ENCODE measurements at regions not wholly inside any gene's neighbourhood (a gene's known extent, or its start where the extent isn't known, plus 50 kb on each side); places are given as distances from the start of the nearest gene placed in this dataset.
"Not testable (repeated sequence)": the region's sequence is repeated elsewhere in the genome, so short reads cannot be mapped to it uniquely, and the experiment has no call there.

DNA sequence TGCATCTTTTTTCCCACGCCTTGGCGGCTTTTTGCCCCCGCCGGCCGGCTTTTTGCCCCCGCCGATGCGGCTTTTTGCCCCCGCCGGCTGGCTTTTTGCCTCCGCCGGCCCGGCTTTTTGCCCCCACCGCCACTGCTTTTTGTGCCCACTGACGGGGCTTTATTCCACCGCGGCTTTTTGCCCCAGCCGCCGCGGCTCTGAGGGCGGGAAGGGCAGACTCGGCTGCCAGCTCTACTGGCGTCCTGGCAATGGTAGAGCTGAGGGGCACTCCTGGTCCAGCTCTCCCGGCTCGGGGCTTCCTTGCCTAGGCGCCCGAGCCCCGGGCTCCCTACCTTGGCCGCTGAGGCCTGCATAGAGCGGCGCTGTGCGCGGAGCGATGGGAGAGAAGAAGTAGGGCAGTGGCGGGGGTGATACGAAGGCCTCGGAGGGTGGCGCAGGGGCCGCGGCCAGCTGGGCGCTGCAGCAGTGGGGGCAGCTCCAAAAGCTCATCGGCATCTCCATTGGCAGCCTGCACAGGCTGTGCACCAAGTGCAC lies 591.4 kb downstream of the TP53TG3F start:
- ChIA-PET POLR2A (no interaction called here), CTCF (no interaction called here)
- peaks cover 0 to 3% (median 0%) of the 10 kb centered on the region in 5 experiments for H3K27me3 ChIP-seq (replicated peaks in 2 of 5; ENCODE audit: control insufficient read depth in 4 of 5, insufficient read depth in 5 of 5, low read length in 4 of 5)
- no peaks in the 10 kb centered on the region for H3K4me1 ChIP-seq (ENCODE audit: control extremely low read depth in 1 of 4, control insufficient read depth in 4 of 4, insufficient read depth in 4 of 4, low read length in 3 of 4)
- H3K4me3 ChIP-seq (ENCODE audit: control insufficient read depth in 1 of 7, extremely low read depth in 1 of 7, insufficient read depth in 4 of 7, low read depth in 2 of 7, low read length in 6 of 7): no peak overlapping the region
- no peaks in the 10 kb centered on the region for H3K36me3 ChIP-seq (ENCODE audit: control insufficient read depth in 4 of 4, insufficient read depth in 4 of 4, low read length in 3 of 4)
- peaks cover 0 to 11% (median 7%) of the 10 kb centered on the region in 5 experiments for H3K9me3 ChIP-seq (ENCODE audit: control extremely low read depth in 1 of 5, control insufficient read depth in 4 of 5, insufficient read depth in 2 of 5, low read depth in 1 of 5, low read length in 4 of 5)
- no peak for DNase-seq
- 65% methylated on average over 30 of the region's 42 CpGs for WGBS (ENCODE audit: insufficient coverage)
- no peak overlapping the region for H3K27ac ChIP-seq (ENCODE audit: insufficient read depth in 1 of 2, low read depth in 1 of 2, low read length in 2 of 2, poor library complexity in 1 of 2, severe bottlenecking in 2 of 2)

DNA sequence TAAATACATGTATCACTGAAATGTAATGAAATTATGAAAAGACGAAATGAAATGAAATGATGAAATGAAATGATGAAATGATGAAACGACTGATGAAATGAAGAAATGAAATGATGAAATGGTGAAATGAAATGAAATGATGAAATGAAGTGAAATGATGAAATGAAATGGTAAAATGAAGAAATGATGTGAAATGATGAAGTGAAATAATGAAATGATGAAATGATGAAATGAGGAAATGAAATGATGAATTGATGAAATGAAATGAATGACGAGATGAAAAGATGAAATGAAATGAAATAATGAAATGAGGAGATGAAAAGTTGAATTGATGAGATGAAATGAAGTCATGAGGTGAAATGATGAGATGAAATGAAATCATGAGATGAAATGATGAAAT lies 594.7 kb downstream of the TP53TG3F start:
- DNase-seq: no peak
- POLR2A ChIA-PET: no interaction called here
- CTCF ChIA-PET: no interaction called here
- Histone ChIP-seq H3K36me3 (ENCODE audit: control insufficient read depth in 4 of 4, insufficient read depth in 4 of 4, low read length in 3 of 4) (no peaks in the 10 kb centered on the region), H3K27ac (ENCODE audit: insufficient read depth in 1 of 2, low read depth in 1 of 2, low read length in 2 of 2, poor library complexity in 1 of 2, severe bottlenecking in 2 of 2) (no peak overlapping the region), H3K27me3 (replicated peaks in 2 of 5; ENCODE audit: control insufficient read depth in 4 of 5, insufficient read depth in 5 of 5, low read length in 4 of 5) (peaks cover 0 to 3% (median 0%) of the 10 kb centered on the region in 5 experiments), H3K9me3 (ENCODE audit: control extremely low read depth in 1 of 5, control insufficient read depth in 4 of 5, insufficient read depth in 2 of 5, low read depth in 1 of 5, low read length in 4 of 5) (peaks cover 0 to 11% (median 7%) of the 10 kb centered on the region in 5 experiments), H3K4me1 (ENCODE audit: control extremely low read depth in 1 of 4, control insufficient read depth in 4 of 4, insufficient read depth in 4 of 4, low read length in 3 of 4) (no peaks in the 10 kb centered on the region), H3K4me3 (ENCODE audit: control insufficient read depth in 1 of 7, extremely low read depth in 1 of 7, insufficient read depth in 4 of 7, low read depth in 2 of 7, low read length in 6 of 7) (no peak overlapping the region)
- WGBS (ENCODE audit: insufficient coverage): 69% methylated on average over 3 of the region's 3 CpGs

DNA sequence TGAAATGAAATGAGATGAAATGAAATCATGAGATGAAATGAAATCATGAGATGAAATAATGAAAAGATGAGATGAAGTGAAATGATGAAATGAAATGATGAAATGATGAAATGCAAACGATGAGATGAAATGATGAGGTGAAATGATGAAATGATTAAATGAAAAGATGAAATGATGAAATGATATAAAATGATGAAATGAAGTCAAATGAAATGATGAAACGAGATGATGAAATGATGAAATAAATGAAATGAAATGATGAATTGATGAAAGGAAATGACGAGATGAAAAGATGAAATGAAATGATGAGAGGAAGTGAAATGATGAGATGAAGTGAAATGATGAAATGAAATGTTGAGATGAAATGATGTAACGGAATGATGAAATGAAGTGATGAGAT lies 595.6 kb downstream of the TP53TG3F start:
- H3K9me3 ChIP-seq (ENCODE audit: control extremely low read depth in 1 of 5, control insufficient read depth in 4 of 5, insufficient read depth in 2 of 5, low read depth in 1 of 5, low read length in 4 of 5): peaks cover 0 to 11% (median 7%) of the 10 kb centered on the region in 5 experiments
- ChIA-PET POLR2A (no interaction called here), CTCF (no interaction called here)
- peak in 1 of 3 donors; percentile 3 for DNase-seq
- H3K4me3 ChIP-seq (ENCODE audit: control insufficient read depth in 1 of 7, extremely low read depth in 1 of 7, insufficient read depth in 4 of 7, low read depth in 2 of 7, low read length in 6 of 7): no peak overlapping the region
- no peak overlapping the region for H3K27ac ChIP-seq (ENCODE audit: insufficient read depth in 1 of 2, low read depth in 1 of 2, low read length in 2 of 2, poor library complexity in 1 of 2, severe bottlenecking in 2 of 2)
- peaks cover 0 to 3% (median 0%) of the 10 kb centered on the region in 5 experiments for H3K27me3 ChIP-seq (replicated peaks in 2 of 5; ENCODE audit: control insufficient read depth in 4 of 5, insufficient read depth in 5 of 5, low read length in 4 of 5)
- no peaks in the 10 kb centered on the region for H3K36me3 ChIP-seq (ENCODE audit: control insufficient read depth in 4 of 4, insufficient read depth in 4 of 4, low read length in 3 of 4)
- no peaks in the 10 kb centered on the region for H3K4me1 ChIP-seq (ENCODE audit: control extremely low read depth in 1 of 4, control insufficient read depth in 4 of 4, insufficient read depth in 4 of 4, low read length in 3 of 4)
- 59% methylated on average over 4 of the region's 4 CpGs for WGBS (ENCODE audit: insufficient coverage)

DNA sequence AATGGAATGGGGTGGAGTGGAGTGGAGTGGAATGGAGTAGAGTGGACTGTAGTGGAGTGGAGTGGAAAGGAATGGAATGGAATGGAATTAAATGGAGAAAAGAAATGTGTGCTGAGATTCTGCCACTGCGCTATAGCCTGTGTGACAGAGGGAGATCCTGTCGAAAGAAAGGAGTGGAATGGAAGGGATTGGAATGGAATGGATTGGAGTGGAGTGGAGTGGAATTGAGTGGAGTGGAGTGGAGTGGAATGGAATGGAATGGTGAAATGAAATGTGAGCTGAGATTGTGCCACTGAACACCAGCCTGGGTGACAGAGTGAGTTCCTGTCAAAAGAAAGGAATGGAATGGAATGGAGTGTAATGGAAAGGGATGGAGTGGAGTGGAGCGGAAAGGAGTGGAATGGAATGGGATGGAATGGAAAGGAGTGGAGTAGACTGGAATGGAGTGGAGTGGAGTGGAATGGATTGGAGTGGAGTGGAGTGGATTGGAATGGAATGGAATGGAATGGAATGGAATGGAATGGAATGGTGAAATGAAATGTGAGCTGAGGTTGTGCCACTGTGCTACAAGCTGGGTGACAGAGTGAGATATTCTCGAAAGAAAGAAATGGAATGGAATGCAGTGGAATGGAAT lies 603.3 kb downstream of the TP53TG3F start:
- H3K27ac ChIP-seq (ENCODE audit: insufficient read depth in 1 of 2, low read depth in 1 of 2, low read length in 2 of 2, poor library complexity in 1 of 2, severe bottlenecking in 2 of 2); H3K36me3 ChIP-seq (ENCODE audit: control insufficient read depth in 4 of 4, insufficient read depth in 4 of 4, low read length in 3 of 4); H3K4me1 ChIP-seq (ENCODE audit: control extremely low read depth in 1 of 4, control insufficient read depth in 4 of 4, insufficient read depth in 4 of 4, low read length in 3 of 4); POLR2A ChIA-PET; CTCF ChIA-PET; DNase-seq; H3K27me3 ChIP-seq (replicated peaks in 2 of 5; ENCODE audit: control insufficient read depth in 4 of 5, insufficient read depth in 5 of 5, low read length in 4 of 5); H3K4me3 ChIP-seq (ENCODE audit: control insufficient read depth in 1 of 7, extremely low read depth in 1 of 7, insufficient read depth in 4 of 7, low read depth in 2 of 7, low read length in 6 of 7): not testable (repeated sequence)
- H3K9me3 ChIP-seq (ENCODE audit: control extremely low read depth in 1 of 5, control insufficient read depth in 4 of 5, insufficient read depth in 2 of 5, low read depth in 1 of 5, low read length in 4 of 5): peaks cover 2 to 42% (median 26%) of the 10 kb centered on the region in 5 experiments
- whole genome bisulfite sequencing (ENCODE audit: insufficient coverage): 74% methylated on average over 4 of the region's 4 CpGs

DNA sequence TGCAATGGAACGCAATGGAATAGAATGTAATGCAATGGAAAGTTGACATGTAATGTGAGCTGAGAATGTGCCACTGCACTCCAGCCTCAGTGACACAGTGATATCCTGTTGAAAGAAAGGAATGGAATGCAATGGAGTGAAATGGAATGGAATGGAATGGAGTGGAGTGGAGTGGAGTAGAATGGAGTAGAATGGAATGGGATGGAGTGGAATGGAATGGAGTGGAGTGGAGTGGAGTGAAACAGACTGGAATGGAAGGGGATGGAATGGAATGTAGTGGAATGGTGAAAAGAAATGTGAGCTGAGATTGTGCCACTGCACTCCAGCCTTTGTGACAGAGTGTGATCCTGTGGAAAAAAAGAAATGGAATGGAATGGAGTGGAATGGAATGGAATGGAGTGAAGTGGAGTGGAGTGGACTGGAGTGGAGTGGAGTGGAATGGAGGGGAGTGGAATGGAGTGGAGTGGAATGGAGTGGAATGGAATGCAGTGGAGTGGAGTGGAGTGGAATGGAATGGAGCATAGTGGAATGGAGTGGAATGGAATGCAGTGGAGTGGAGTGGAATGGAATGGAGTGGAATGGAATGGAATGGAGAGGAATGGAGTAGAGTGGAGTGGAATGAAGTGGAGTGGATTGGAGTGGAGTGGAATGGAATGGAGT lies 604.2 kb downstream of the TP53TG3F start:
- H3K27ac ChIP-seq (ENCODE audit: insufficient read depth in 1 of 2, low read depth in 1 of 2, low read length in 2 of 2, poor library complexity in 1 of 2, severe bottlenecking in 2 of 2); CTCF ChIA-PET; POLR2A ChIA-PET; H3K36me3 ChIP-seq (ENCODE audit: control insufficient read depth in 4 of 4, insufficient read depth in 4 of 4, low read length in 3 of 4); H3K4me3 ChIP-seq (ENCODE audit: control insufficient read depth in 1 of 7, extremely low read depth in 1 of 7, insufficient read depth in 4 of 7, low read depth in 2 of 7, low read length in 6 of 7); DNase-seq; H3K27me3 ChIP-seq (replicated peaks in 2 of 5; ENCODE audit: control insufficient read depth in 4 of 5, insufficient read depth in 5 of 5, low read length in 4 of 5); H3K4me1 ChIP-seq (ENCODE audit: control extremely low read depth in 1 of 4, control insufficient read depth in 4 of 4, insufficient read depth in 4 of 4, low read length in 3 of 4): not testable (repeated sequence)
- 62% methylated on average over 1 of the region's 1 CpG for WGBS (ENCODE audit: insufficient coverage)
- peaks cover 2 to 45% (median 26%) of the 10 kb centered on the region in 5 experiments for H3K9me3 ChIP-seq (ENCODE audit: control extremely low read depth in 1 of 5, control insufficient read depth in 4 of 5, insufficient read depth in 2 of 5, low read depth in 1 of 5, low read length in 4 of 5)

DNA sequence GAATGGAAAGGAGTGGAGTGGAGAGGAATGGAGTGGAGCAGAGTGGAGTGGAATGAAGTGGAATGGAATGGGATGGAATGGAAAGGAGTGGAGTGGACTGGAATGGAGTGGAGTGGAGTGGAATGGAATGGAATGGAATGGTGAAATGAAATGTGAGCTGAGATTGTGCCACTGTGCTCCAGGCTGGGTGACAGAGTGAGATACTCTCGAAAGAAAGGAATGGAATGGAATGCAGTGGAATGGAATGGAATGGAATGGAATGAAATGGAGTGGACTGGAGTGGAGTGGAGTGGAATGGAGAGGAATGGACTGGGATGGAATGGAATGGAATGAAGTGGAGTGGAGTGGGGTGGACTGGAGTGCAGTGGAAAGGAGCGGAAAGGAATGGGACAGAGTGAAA lies 605.2 kb downstream of the TP53TG3F start:
- H3K4me1 ChIP-seq (ENCODE audit: control extremely low read depth in 1 of 4, control insufficient read depth in 4 of 4, insufficient read depth in 4 of 4, low read length in 3 of 4); DNase-seq; H3K4me3 ChIP-seq (ENCODE audit: control insufficient read depth in 1 of 7, extremely low read depth in 1 of 7, insufficient read depth in 4 of 7, low read depth in 2 of 7, low read length in 6 of 7); H3K36me3 ChIP-seq (ENCODE audit: control insufficient read depth in 4 of 4, insufficient read depth in 4 of 4, low read length in 3 of 4); CTCF ChIA-PET; H3K27ac ChIP-seq (ENCODE audit: insufficient read depth in 1 of 2, low read depth in 1 of 2, low read length in 2 of 2, poor library complexity in 1 of 2, severe bottlenecking in 2 of 2); POLR2A ChIA-PET; H3K27me3 ChIP-seq (replicated peaks in 2 of 5; ENCODE audit: control insufficient read depth in 4 of 5, insufficient read depth in 5 of 5, low read length in 4 of 5): not testable (repeated sequence)
- WGBS (ENCODE audit: insufficient coverage): 74% methylated on average over 2 of the region's 2 CpGs
- H3K9me3 ChIP-seq (ENCODE audit: control extremely low read depth in 1 of 5, control insufficient read depth in 4 of 5, insufficient read depth in 2 of 5, low read depth in 1 of 5, low read length in 4 of 5): peaks cover 2 to 48% (median 26%) of the 10 kb centered on the region in 5 experiments

DNA sequence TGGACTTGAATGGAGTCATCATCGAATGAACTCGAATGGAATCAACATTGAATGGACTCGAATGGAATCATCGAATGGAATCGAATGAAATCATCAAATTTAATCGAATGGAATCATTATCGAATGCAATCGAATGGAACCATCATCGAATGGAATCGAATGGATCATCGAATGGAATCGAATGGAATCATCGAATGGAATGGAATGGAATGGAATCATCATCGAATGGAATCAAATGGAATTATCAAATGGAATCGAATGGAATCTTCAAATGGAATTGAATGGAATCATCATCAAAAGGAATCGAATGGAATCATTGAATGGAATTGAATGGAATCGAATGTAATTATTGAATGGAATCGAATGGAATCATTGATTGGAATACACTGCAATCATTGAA lies 610.3 kb downstream of the TP53TG3F start:
- H3K4me1 ChIP-seq (ENCODE audit: control extremely low read depth in 1 of 4, control insufficient read depth in 4 of 4, insufficient read depth in 4 of 4, low read length in 3 of 4); H3K36me3 ChIP-seq (ENCODE audit: control insufficient read depth in 4 of 4, insufficient read depth in 4 of 4, low read length in 3 of 4); CTCF ChIA-PET; H3K27me3 ChIP-seq (replicated peaks in 2 of 5; ENCODE audit: control insufficient read depth in 4 of 5, insufficient read depth in 5 of 5, low read length in 4 of 5); H3K27ac ChIP-seq (ENCODE audit: insufficient read depth in 1 of 2, low read depth in 1 of 2, low read length in 2 of 2, poor library complexity in 1 of 2, severe bottlenecking in 2 of 2); POLR2A ChIA-PET; DNase-seq; H3K4me3 ChIP-seq (ENCODE audit: control insufficient read depth in 1 of 7, extremely low read depth in 1 of 7, insufficient read depth in 4 of 7, low read depth in 2 of 7, low read length in 6 of 7): not testable (repeated sequence)
- WGBS (ENCODE audit: insufficient coverage): 87% methylated on average over 18 of the region's 18 CpGs
- peaks cover 3 to 30% (median 19%) of the 10 kb centered on the region in 5 experiments for H3K9me3 ChIP-seq (ENCODE audit: control extremely low read depth in 1 of 5, control insufficient read depth in 4 of 5, insufficient read depth in 2 of 5, low read depth in 1 of 5, low read length in 4 of 5)
